Liver (tissue), 8 donors: ENCODE measurements at regions not wholly inside any gene's neighbourhood (a gene's known extent, or its start where the extent isn't known, plus 50 kb on each side); places are given as distances from the start of the nearest gene placed in this dataset.

Source experiments
- DNase-seq: peaks from one replicate; pipeline ENCODE4 v3.0.0-alpha.2; 2017; ENCODE audit warnings: low spot score
- H3K27ac ChIP-seq, 2 donors: one replicate each; pipeline ENCODE4 v1.7.0; 2013; ENCODE audit warnings: inconsistent platforms in 2 of 2, low read length in 2 of 2, control low read depth in 1 of 2, low read depth in 1 of 2, mild to moderate bottlenecking in 1 of 2
- H3K27me3 ChIP-seq, 4 donors: one replicate each; pipeline versions ENCODE4 v1.6.1 to v1.7.0; 2013; ENCODE audit warnings: low read length in 3 of 4, inconsistent platforms in 1 of 4, mild to moderate bottlenecking in 1 of 4, moderate library complexity in 1 of 4; ENCODE audit not compliant: control insufficient read depth in 4 of 4, insufficient read depth in 4 of 4
- H3K36me3 ChIP-seq, 4 donors: one replicate each; pipeline versions ENCODE4 v1.6.1 to v1.7.0; 2013; ENCODE audit warnings: low read length in 3 of 4, mild to moderate bottlenecking in 3 of 4, low read depth in 1 of 4, moderate library complexity in 1 of 4; ENCODE audit not compliant: control insufficient read depth in 4 of 4, insufficient read depth in 3 of 4
- H3K4me1 ChIP-seq, 4 donors: one replicate each; pipeline versions ENCODE4 v1.6.1 to v1.7.0; 2013; ENCODE audit warnings: low read length in 3 of 4, mild to moderate bottlenecking in 3 of 4, moderate library complexity in 1 of 4; ENCODE audit not compliant: control insufficient read depth in 4 of 4, insufficient read depth in 4 of 4
- H3K4me3 ChIP-seq, 3 donors: one replicate each; pipeline versions ENCODE4 v1.6.1 to v1.7.0; 2013; ENCODE audit warnings: low read length in 3 of 3, control low read depth in 1 of 3, low read depth in 1 of 3, mild to moderate bottlenecking in 1 of 3
- H3K9ac ChIP-seq, 2 donors: one replicate each; pipeline ENCODE4 v1.7.0; 2013; ENCODE audit warnings: low read length in 2 of 2, mild to moderate bottlenecking in 2 of 2, moderate library complexity in 2 of 2, control low read depth in 1 of 2, low read depth in 1 of 2
- H3K9me3 ChIP-seq, 4 donors: one replicate each; pipeline versions ENCODE4 v1.6.1 to v1.7.0; 2013; ENCODE audit warnings: low read length in 3 of 4; ENCODE audit not compliant: control insufficient read depth in 4 of 4
- ATF3 ChIP-seq: IDR thresholded peaks from 2 replicates; pipeline ENCODE4 v1.6.1; 2016; ENCODE audit warnings: antibody characterized with exemption
- CTCF ChIP-seq: fragments of 150-350 bp; IDR thresholded peaks from 2 replicates; pipeline ENCODE4 v1.5.1; 2017; ENCODE audit warnings: improper control_type of control experiment, low read depth, low read length; ENCODE audit not compliant: missing input control
- EGR1 ChIP-seq, 2 donors: IDR thresholded peaks; 2 replicates each; pipeline ENCODE4 v1.6.1; 2016 to 2018; ENCODE audit warnings: antibody characterized with exemption in 2 of 2, low read depth in 2 of 2
- FOXA1 ChIP-seq: IDR thresholded peaks from 2 replicates; pipeline ENCODE4 v1.6.1; 2016; ENCODE audit warnings: antibody characterized with exemption
- GABPA ChIP-seq, 2 donors: IDR thresholded peaks in 1 of 2; conservative IDR thresholded peaks in 1 of 2; 2 replicates each; pipeline ENCODE4 v1.6.1; 2016; ENCODE audit warnings: antibody characterized with exemption in 2 of 2, mild to moderate bottlenecking in 1 of 2, moderate library complexity in 1 of 2
- HNF4A ChIP-seq, 2 donors: conservative IDR thresholded peaks; 2 replicates each; pipeline ENCODE4 v1.6.1; 2016; ENCODE audit warnings: antibody characterized with exemption in 2 of 2, mild to moderate bottlenecking in 2 of 2
- HNF4G ChIP-seq: IDR thresholded peaks from 2 replicates; pipeline ENCODE4 v1.6.1; 2016; ENCODE audit warnings: antibody characterized with exemption
- JUND ChIP-seq, 2 donors: IDR thresholded peaks; 2 replicates each; pipeline ENCODE4 v1.6.1; 2016; ENCODE audit warnings: antibody characterized with exemption in 2 of 2
- MAX ChIP-seq: IDR thresholded peaks from 2 replicates; pipeline ENCODE4 v1.6.1; 2016; ENCODE audit warnings: antibody characterized with exemption
- NR2F2 ChIP-seq: IDR thresholded peaks from 2 replicates; pipeline ENCODE4 v1.6.1; 2016; ENCODE audit warnings: antibody characterized with exemption
- REST ChIP-seq: IDR thresholded peaks from 2 replicates; pipeline ENCODE4 v1.6.1; 2016; ENCODE audit warnings: antibody characterized with exemption, mild to moderate bottlenecking
- RXRA ChIP-seq, 2 donors: IDR thresholded peaks; 2 replicates each; pipeline ENCODE4 v1.6.1; 2017 to 2018; ENCODE audit warnings: antibody characterized with exemption in 2 of 2, mild to moderate bottlenecking in 1 of 2
- TAF1 ChIP-seq: conservative IDR thresholded peaks from 2 replicates; pipeline ENCODE4 v1.6.1; 2016; ENCODE audit warnings: antibody characterized with exemption, mild to moderate bottlenecking
- YY1 ChIP-seq: IDR thresholded peaks from 2 replicates; pipeline ENCODE4 v1.6.1; 2016; ENCODE audit warnings: antibody characterized with exemption, mild to moderate bottlenecking
- ZBTB33 ChIP-seq: IDR thresholded peaks from 2 replicates; pipeline ENCODE4 v1.6.1; 2016; ENCODE audit warnings: antibody characterized with exemption
- WGBS: extraction: QIAGEN DNeasy Blood & Tissue Kit; methylation state at CpG from one replicate; pipeline ENCODE4 v1.1.7; 2013; 5-methylcytosine and 5-hydroxymethylcytosine counted together
- donor health status: healthy.
- donor health status: healthy.
- donor health status: healthy.
- donor health status: healthy.
- donor health status: healthy.

GRCh38 chr10:3263082-3263481 lies 90.5 kb upstream of the PITRM1 start:
- Histone ChIP-seq H3K9me3 (no peaks in the 10 kb centered on the region), H3K4me3 (no peak overlapping the region), H3K27ac (peak overlapping the region in 1 of 2 donors; percentile 55), H3K27me3 (peaks cover 0 to under 1% (median 0%) of the 10 kb centered on the region in 4 donors), H3K36me3 (no peaks in the 10 kb centered on the region), H3K9ac (no peak overlapping the region), H3K4me1 (no peaks in the 10 kb centered on the region)
- TF ChIP-seq HNF4G (no peak), ZBTB33 (no peak), REST (no peak), TAF1 (no peak), FOXA1 (no peak), MAX (no peak), ATF3 (no peak), NR2F2 (no peak), RXRA (IDR thresholded peaks at IDR 0.05) (no peak), EGR1 (IDR thresholded peaks at IDR 0.05; ENCODE audit: low read depth in 2 of 2) (no peak)
- no peak for DNase-seq
- 45% methylated on average over 3 of the region's 3 CpGs for WGBS

- Histone ChIP-seq H3K36me3 (no peaks in the 10 kb centered on the region), H3K4me1 (no peaks in the 10 kb centered on the region), H3K9ac (no peak overlapping the region), H3K9me3 (no peaks in the 10 kb centered on the region), H3K27me3 (no peaks in the 10 kb centered on the region), H3K27ac (no peak overlapping the region), H3K4me3 (no peak overlapping the region)
- DNase-seq, result no peak
- TF ChIP-seq REST (no peak), RXRA (IDR thresholded peaks at IDR 0.05) (no peak), NR2F2 (no peak), TAF1 (no peak), CTCF (no peak), HNF4A (conservative IDR thresholded peaks at IDR 0.05) (no peak), YY1 (no peak), JUND (IDR thresholded peaks at IDR 0.05) (no peak), FOXA1 (no peak), EGR1 (IDR thresholded peaks at IDR 0.05; ENCODE audit: low read depth in 2 of 2) (no peak), ATF3 (no peak), GABPA (IDR thresholded peaks at IDR 0.05 in 1 of 2, conservative IDR thresholded peaks at IDR 0.05 in 1 of 2) (no peak)
- 68% methylated on average over 5 of the region's 5 CpGs for WGBS
Observed at GRCh38 chr10:3261921-3262320, 89.3 kb upstream of the PITRM1 start.
